HG03135 (cell line): ENCODE measurements at regions not wholly inside any gene's neighbourhood (a gene's known extent, or its start where the extent isn't known, plus 50 kb on each side); places are given as distances from the start of the nearest gene placed in this dataset.

Experiments
- ATAC-seq: cut with Tn5 transposase; IDR thresholded peaks from one replicate; pipeline ENCODE4 v1.9.1; 2021; ENCODE audit warnings: mild to moderate bottlenecking, moderate library complexity; ENCODE audit not compliant: unreplicated experiment

GRCh38 chr6:156391061-156391672 lies 386.0 kb upstream of the ARID1B start:
- ATAC-seq: no peak

- no peak for ATAC-seq
Measured at GRCh38 chr6:156390621-156391020, 386.6 kb upstream of the ARID1B start.

- ATAC-seq: no peak
Measured at GRCh38 chr6:156389296-156389695, 387.9 kb upstream of the ARID1B start.

- no peak for ATAC-seq
Measured at GRCh38 chr6:156387472-156387871, 389.7 kb upstream of the ARID1B start.

- ATAC-seq: no peak
Measured at GRCh38 chr6:156383059-156383458, 394.1 kb upstream of the ARID1B start.

GRCh38 chr6:156379392-156380289 lies 397.5 kb upstream of the ARID1B start:
- no peak for ATAC-seq

- ATAC-seq: no peak
Measured at GRCh38 chr6:156378853-156379252, 398.3 kb upstream of the ARID1B start.

GRCh38 chr6:156376091-156376490 lies 401.1 kb upstream of the ARID1B start:
- no peak for ATAC-seq

GRCh38 chr6:156359912-156360311 lies 417.3 kb upstream of the ARID1B start:
- ATAC-seq: no peak

GRCh38 chr6:156352861-156353260 lies 424.3 kb upstream of the ARID1B start:
- ATAC-seq: no peak

- no peak for ATAC-seq
Measured at GRCh38 chr6:156351346-156351966, 425.7 kb upstream of the ARID1B start.

- ATAC-seq: no peak
Measured at GRCh38 chr6:156350337-156350736, 426.8 kb upstream of the ARID1B start.

- ATAC-seq: no peak
Measured at GRCh38 chr6:156348849-156349248, 428.3 kb upstream of the ARID1B start.

GRCh38 chr6:156348424-156348823 lies 428.8 kb upstream of the ARID1B start:
- ATAC-seq: no peak

- no peak for ATAC-seq
Measured at GRCh38 chr6:156347656-156348055, 429.5 kb upstream of the ARID1B start.

- ATAC-seq: no peak
Measured at GRCh38 chr6:156347246-156347645, 429.9 kb upstream of the ARID1B start.

- ATAC-seq: no peak
Measured at GRCh38 chr6:156345700-156346099, 431.5 kb upstream of the ARID1B start.

GRCh38 chr6:156344491-156344890 lies 432.7 kb upstream of the ARID1B start:
- no peak for ATAC-seq

- no peak for ATAC-seq
Measured at GRCh38 chr6:156337801-156338200, 439.4 kb upstream of the ARID1B start.

GRCh38 chr6:156336733-156337132 lies 440.4 kb upstream of the ARID1B start:
- no peak for ATAC-seq

GRCh38 chr6:156336089-156336488 lies 441.1 kb upstream of the ARID1B start:
- ATAC-seq: no peak

GRCh38 chr6:156334966-156335365 lies 442.2 kb upstream of the ARID1B start:
- no peak for ATAC-seq
